GM18520 (cell line): ENCODE measurements at regions not wholly inside any gene's neighbourhood (a gene's known extent, or its start where the extent isn't known, plus 50 kb on each side); places are given as distances from the start of the nearest gene placed in this dataset.
A peak's percentile ranks its signal among the peaks of the same experiment; 100 is the strongest.
"Not testable (repeated sequence)": the region's sequence is repeated elsewhere in the genome, so short reads cannot be mapped to it uniquely, and the experiment has no call there.

Experiments
- ATAC-seq: cut with Tn5 transposase; IDR thresholded peaks from one replicate; pipeline ENCODE4 v1.9.1; 2021; ENCODE audit not compliant: unreplicated experiment

DNA sequence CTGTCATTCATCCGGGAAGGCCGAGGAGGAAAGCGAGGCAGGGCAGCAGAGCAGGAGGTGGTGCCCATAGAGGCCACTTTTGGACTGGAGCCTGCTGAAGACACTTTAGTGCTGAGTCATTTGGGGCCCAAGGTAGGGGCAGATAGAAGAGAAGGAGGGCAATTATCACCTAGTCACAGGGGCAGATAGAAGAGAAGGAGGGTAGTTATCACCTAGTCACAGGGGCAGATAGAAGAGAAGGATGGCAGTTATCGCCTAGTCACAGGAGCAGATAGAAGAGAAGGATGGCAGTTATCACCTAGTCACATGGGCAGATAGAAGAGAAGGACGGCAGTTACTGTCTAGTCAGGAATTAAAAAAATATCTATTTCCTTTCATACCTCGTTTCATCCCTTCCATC, 1372.6 kb downstream of the FOXD4L5 start:
- ATAC-seq: not testable (repeated sequence)

DNA sequence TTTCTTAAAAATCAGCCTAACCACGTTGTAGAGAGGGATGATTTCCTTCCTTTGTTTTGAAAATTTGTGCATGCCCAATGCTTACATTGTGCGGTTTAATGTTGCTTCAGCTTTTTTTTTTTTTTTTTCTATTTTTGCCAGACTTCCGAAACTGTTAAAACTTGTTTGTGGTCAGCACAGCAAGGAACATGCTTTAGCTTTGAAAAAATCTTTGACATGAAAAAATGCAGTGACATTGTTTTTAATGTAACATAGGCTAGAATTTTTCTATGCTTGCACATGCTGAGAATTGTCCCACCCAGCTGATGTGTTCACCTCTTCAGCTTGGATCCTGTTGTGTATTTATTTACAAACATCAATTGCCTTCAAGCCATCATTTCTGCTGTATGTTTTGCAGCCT, 1375.9 kb downstream of the FOXD4L5 start:
- not testable (repeated sequence) for ATAC-seq

DNA sequence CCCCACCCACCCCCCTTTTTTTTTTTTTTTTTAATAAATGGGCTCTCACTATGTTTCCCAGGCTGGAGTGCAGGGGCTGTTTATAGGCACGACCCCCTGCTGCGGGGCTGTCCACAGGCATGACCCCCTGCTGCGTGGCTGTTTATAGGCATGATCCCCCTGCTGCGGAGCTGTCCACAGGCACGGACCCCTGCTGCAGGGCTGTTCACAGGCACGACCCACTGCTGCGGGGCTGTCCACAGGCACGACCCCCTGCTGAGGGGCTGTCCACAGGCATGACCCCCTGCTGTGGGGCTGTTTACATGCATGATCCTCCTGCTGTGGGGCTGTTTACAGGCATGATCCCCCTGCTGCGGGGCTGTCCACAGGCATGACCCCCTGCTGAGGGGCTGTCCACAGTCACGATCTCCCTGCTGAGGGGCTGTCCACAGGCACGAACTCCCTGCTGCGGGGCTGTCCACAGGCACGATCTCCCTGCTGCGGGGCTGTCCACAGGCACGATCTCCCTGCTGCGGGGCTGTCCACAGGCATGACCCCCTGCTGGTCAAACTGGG, 1385.3 kb downstream of the FOXD4L5 start:
- not testable (repeated sequence) for ATAC-seq

DNA sequence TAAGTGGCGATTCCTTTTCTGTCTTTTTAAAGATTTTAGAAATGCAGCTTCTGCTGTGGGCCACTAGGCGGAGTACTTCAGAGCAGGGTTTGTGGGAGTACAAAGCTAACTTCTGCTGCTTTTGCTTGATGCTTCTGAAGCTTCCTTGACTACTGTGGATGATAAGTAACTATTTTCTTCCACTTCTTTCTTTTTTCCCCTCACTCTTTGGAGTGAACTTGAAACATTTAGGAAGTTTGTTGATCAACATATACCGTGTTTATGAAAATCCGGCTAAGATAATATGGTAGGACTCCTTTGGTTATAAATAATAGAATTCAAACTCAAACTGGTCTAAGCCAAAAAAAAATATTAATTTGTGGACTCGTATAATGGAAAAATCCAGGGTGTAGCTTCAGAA, 1403.6 kb downstream of the FOXD4L5 start:
- not testable (repeated sequence) for ATAC-seq

DNA sequence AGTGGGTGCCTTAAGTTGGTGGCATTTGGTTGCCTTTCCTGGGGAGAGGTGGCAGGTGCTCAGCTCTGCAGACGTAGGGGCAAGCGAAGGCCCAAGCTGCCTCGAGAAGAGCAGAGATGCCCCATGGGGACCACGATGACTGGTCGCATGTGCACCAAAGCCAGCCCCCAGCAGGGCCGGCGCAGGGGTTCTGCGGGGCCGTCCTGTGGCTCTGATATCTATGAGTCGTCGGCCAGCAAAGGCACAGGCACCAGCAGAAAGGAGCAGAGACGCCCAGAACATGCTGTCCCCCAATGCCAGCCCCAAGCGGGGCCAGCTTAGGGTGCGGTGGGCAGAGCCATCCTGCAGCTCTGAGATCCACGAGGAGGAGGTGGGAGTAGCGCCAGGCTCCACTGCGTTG, 1408.6 kb downstream of the FOXD4L5 start:
- not testable (repeated sequence) for ATAC-seq

DNA sequence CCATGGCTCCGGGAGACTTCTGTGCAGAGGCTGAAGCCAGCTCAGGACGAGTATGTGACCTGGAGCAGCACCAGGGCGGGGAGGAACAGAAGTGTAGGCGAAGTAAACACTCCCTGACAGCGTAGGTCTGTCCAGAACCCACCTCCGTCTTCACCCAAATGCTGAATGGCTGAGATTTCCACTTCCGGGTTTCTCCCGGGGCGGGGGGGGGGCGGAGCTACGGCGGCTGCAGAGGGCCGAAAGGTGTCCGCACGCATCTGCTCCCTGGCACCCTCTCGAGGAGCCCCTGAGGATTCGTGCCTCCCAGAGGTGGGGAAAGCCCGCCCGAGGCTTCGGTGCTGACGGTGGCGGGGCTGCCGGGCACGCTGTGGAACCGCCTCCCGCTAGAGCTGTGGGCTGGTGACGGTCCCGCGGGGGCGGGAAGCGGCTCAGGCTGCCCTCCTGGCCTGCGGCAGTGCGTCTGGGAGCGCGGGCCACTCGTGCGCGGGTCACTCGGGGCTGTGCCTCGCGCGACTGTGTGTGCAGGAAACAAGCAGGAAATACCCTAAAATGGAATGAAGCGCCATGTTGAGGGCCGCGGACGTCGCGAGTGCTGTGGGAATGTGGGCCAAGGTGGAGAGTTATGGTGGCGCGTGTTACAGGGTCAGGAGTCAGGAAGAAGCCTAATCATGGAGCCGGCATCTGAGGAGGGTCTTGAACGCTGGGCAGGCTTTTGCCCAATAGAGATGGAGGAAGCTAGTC, 1425.4 kb downstream of the FOXD4L5 start:
- no peak for ATAC-seq

DNA sequence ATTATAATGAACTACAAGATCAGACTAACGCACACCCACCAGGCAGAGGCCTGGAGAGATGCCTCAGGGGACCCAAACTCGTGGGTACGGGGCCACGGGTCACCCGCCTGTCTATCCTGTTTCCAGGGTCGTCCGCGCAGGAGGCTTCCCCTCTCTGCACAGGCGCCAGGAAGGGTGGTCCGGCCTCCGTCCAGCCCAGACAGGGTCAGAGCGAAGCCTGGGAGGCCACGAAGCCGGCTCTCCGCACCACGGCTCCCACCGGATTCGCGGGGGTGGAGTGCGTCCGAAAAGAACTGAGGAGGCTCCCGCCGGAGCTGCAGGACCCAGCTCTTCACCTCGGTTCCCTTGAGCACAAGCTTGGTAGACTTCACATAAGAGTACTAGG, 1425.9 kb downstream of the FOXD4L5 start:
- ATAC-seq: not testable (repeated sequence)

DNA sequence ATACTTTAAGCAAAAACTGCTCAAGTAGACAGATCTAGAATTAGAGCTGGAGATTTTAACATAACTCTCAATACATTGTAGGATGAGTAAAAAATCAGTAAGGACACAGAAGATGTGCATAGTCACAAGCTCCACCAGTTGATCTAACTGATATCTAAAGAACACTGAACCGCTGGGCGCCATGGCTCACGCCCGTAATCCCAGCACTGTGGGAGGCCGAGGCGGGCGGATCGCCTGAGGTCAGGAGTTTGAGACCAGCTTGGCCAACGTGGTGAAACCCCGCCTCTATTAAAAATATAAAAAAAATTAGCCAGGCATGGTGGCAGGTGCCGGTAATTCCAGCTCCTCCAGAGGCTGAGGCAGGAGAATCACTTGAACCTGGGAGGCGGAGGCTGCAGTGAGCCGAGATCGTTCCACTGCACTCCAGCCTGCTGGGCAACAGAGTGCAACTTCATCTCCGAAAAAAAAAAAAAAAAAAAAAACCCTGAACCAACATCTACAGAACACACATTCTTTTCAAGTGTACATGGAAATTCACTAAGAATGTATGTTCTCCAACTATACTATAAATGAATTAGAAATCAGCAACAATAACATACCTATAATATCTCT, 1431.8 kb downstream of the FOXD4L5 start:
- not testable (repeated sequence) for ATAC-seq

DNA sequence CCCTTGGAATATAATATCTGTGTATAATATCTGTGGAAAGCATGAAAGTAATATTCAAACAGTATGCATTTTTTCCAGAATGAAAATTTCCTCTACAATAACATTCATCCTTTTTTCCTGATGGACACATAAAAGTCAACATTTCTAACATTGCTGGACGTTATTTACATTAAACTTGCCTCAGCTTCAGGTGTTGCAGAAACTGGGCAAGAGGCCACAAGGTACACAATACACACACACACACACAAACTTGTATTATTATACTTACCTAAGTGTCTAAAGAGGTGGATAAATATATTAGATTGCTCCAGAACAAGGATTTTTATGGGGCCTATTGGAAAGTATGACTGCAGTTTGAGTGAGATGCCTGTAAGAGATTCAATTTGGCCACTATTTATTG, 1460.2 kb downstream of the FOXD4L5 start:
- not testable (repeated sequence) for ATAC-seq

DNA sequence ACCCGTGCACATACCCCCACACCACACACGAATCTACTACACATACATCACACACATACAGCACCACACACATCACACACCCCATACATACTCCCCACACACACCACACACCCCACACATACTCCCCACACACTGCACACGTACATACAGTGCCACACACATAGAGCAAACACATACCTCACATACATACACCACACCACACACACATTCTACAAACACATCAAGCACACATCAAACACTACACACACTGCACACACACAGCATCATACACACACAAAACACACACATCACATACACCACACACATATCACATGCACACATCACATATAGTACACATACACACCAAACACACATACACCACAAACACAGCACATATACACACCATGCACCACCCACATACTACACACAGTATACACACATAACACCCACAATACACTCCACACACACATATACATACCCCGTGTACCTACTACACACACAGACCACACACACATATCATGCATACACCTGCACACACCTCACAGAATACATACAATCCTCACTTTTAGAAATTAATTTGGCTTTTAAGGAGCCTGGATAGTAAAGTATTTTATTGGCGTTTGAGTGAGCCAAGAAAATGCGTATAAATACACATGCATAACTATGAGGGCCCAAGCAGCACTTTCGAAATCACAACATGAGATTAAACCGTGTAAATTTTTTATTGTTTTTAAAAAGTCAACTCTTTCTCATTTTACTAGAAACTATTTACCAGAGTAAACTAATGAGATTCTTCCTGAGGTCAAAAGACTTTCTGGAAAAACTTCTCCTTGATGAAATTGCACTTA, 1461.4 kb downstream of the FOXD4L5 start:
- not testable (repeated sequence) for ATAC-seq

DNA sequence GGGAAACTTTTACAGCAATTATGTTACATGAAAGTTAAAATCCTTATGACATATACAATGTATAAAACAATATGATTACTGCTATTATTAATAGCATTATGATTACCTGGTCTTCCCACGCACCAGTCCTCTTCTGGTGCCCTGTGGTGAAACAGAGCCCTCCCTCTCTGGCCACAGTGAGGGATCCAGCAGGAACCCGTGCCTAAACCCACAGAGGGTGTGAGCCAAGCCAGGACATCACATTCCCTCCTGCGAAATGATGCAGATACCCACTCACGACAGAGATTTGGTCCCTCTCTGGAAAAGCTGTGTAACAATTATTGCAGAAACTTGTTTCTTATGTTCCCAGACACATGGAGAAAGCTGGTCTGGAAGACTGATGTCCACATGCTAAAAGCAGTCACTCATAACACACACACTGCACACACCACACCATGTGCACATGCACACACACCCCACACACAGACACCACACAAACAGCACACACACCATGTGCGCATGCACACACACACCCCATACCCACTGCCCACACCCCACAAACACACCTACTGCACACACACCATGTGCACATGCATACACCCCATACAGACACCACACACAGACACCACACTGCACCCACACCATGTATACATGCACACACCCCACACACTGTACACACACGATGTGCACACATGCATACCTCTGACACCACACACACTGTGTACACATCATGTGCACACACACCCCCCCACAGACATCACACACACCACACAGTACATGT, 1462.2 kb downstream of the FOXD4L5 start:
- ATAC-seq: not testable (repeated sequence)

DNA sequence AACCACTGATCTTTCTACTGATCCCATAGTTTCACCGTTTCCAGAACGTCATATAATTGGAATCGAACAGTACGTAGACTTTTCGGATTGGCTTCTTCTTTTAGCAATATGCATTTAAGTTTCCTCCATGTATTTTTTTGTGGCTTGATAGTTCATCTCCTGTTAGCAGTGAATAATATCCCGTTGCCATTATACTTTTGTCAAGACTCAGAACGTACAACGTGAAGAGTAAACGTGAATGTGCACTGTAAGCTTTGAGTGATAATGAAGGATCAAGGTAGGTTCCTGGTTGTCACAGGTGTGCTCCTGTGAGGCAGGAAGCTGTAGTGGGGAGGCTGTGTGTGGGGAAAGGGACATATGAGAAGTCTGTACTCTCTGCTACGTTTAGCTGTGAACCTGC, 1463.7 kb downstream of the FOXD4L5 start:
- ATAC-seq: not testable (repeated sequence)

DNA sequence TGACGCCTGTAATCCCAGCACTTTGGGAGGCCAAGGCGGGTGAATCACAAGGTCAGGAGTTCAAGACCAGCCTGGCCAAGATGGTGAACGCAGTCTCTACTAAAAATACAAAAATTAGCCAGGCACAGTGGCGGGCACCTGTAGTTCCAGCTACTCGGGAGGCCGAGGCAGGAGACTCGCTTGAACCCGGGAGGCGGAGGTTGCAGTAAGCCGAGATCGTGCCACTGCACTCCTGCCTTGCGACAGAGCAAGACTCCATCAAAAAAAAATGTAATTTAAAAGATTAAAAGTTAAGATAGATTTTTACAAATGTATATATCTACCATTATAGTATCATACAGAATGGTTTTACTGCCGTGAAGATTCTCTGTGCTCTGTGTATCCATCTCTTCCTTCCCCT, 1464.1 kb downstream of the FOXD4L5 start:
- not testable (repeated sequence) for ATAC-seq

DNA sequence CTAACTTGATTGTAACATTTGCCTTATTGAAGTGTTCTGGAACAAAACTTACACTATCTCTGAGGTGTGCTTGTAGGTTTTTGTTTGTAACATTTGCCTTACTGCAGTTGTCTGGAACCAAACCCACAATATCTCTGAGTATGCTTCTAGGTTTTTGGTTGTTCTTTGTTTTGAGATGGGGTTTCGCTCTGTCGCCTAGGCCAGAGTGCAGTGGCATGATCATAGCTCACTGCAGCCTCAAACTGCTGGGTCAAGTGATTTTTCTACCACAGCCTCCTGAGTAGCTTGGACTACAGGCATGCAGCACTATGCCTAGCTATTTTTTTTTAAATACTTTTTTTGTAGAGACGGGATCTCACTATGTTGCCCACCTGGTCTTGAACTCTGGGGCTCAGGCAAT, 1464.6 kb downstream of the FOXD4L5 start:
- not testable (repeated sequence) for ATAC-seq

DNA sequence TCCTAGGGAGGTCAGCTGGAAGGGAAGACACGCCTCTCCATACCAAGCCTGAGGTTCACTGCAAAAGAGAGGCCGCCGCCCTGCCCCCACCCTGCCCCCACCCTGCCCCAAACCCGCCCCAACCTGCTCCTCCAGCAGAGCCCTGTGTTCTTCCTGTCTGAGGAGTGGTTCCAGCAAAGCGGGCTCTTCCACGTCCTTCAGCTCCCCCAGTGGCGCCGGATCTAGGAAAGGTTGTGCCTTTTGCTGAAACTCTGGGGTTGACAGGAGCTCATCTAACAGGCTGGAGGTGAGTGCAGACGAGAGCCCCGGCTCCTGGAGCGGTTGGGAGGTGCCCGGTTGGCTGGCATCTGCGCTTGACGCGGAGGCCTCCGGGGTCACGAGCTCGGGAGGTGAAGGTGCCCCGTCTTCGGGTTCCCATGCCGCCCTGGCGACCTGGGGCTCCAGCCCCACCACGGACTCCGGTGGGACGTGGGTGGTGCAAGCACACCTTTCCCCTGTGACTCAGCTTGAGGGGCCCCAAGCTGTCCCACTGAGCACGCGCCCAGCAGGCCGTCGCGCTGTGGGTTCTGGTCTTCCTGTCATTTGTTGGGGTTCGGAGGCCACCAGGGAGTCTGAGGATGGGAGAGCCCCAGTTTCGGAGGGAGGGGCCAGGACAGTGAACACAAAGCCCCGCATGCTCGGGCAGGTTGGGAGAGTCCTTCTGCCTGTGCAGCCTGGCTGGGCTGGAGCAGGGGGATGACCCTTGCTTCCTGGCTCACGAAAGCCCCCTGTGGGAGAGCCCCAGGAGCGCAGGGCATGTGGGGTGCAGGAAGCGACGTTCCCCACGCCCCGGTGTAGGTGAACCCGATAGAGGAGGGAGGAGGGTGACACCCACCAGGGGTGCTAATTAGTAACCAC, 1467.1 kb downstream of the FOXD4L5 start:
- ATAC-seq: peak; percentile 59

DNA sequence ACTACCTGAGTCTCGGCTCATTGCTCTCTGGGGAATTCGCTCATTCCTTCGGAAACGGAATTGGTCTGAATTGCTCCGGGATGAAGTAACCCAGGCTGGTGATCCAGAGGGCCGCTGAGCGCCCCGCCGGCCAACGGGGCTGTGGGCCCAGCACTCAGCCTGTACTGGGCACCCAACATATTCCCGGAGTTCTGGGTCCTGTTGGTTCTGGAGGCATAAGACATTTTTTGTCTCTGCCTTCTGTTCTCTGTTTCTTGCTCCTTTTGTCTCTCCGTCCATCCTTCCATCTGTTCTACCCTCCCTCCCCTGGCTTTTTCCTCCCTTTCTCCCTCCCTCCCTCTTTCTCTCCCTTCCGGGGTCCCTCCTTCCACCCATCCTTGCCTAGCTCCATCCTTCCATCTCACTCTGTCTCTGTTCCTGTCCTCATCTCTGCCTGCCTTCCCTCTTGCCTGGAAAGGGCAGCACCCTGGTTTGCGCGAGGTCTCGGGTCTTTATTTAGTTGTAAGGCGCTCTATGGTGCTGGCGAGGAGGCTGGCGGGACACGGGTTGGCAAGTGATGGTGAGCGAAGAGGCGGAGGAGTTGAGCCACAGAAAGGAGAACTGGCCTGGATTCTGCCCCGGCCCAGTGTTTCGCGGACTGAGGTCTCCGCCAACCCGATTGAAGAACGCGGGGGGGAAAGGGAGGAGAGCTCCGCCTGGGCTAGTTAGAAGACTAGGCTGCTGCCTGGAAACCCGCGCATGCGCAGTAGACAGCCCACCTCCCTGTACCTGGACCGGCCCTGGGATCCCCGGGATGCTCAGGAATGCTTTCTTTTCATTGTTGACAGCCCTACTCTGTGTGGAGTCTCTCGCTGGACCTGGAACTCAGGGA, 1468.0 kb downstream of the FOXD4L5 start:
- peak; percentile 55 for ATAC-seq

DNA sequence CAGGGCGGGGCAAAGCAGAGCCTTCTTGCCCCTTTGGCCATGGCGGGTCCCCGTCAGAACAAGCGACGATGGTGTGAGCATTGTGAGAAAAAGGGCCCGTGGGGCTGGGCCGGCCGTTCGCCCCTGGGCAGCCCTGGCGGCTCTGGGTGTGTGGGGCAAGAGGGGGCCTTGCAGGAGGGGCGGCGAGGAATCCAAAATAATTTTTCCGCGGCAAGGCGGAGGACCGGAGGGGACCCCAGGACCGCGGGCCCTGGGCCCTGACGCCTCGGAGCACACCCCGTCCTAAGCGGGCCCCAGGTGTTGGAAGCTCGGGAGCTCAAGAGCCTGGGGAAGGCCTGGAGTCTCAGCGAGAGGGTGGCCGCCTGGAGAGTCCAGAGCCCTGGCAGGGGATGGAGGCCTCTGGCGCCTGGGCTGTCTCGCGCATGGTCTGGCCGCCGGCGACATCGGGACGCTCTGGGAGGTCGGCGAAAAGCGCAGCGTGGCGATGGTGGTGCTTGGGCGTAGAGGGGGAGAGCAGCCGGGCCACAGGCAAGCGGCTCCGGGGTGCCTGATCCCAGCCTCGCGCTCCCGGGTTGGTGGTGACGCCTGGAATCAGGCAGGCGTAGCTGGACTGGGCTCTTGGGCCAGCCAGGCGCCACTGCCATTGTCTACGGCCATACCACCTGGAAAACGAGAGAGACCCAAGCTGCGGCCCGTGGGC, 1469.9 kb downstream of the FOXD4L5 start:
- ATAC-seq: not testable (repeated sequence)

DNA sequence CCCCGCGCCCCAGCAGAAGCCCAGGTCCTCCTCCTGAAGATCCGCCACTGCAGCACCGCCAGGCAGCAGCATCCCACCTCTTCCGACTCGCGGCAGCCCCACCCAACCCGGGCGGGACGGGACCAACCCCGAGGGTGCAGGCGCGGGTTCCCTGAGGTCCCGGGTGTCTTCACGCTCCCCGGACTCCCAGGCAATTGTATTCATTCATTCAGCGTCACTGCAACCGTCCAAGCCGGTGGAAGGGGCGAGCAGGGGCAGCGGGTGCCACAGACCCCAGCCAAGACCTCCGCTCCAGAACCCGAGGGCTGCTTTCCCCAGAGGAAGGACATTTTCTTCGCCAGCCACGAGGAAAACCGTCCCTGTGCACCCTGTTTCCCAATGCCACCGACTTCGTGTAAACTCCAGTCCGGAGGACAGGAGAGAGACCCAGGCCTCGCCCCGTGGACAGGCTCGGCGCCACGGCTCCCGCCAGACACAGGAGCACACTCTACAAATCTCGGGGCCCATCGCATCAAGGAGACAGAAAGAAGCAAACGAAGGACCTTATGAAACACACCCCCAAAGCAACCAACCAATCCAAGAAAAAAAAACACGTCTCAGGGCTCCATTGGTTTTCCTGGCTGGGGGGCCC, 1471.5 kb downstream of the FOXD4L5 start:
- not testable (repeated sequence) for ATAC-seq
